IMR-90 (cell line): ENCODE measurements at regions not wholly inside any gene's neighbourhood (a gene's known extent, or its start where the extent isn't known, plus 50 kb on each side); places are given as distances from the start of the nearest gene placed in this dataset.

Source experiments
- CEBPB ChIP-seq: IDR thresholded peaks from 2 replicates; pipeline ENCODE4 v1.6.1; 2012; ENCODE audit warnings: low read depth, low read length, improper control_type of control experiment
- CHD1 ChIP-seq: IDR thresholded peaks from 2 replicates; pipeline ENCODE4 v1.6.1; 2012; ENCODE audit warnings: low read depth, low read length, improper control_type of control experiment
- CTCF ChIP-seq: conservative IDR thresholded peaks from 2 replicates; pipeline ENCODE4 v1.5.1; 2012; ENCODE audit warnings: mild to moderate bottlenecking, low read depth, low read length, improper control_type of control experiment
- FOS ChIP-seq: fragments of 150-350 bp; IDR thresholded peaks from 2 replicates; pipeline ENCODE4 v1.6.1; 2016; ENCODE audit warnings: low read depth, low read length
- MAZ ChIP-seq: IDR thresholded peaks from 2 replicates; pipeline ENCODE4 v1.6.1; 2012; ENCODE audit warnings: low read depth, mild to moderate bottlenecking, low read length, improper control_type of control experiment, moderate library complexity, borderline replicate concordance
- MXI1 ChIP-seq: IDR thresholded peaks from 2 replicates; pipeline ENCODE4 v1.6.1; 2012; ENCODE audit warnings: low read depth, mild to moderate bottlenecking, low read length, moderate library complexity, borderline replicate concordance
- POLR2A ChIP-seq: IDR thresholded peaks from 2 replicates; pipeline ENCODE4 v1.6.1; 2012; ENCODE audit warnings: mild to moderate bottlenecking, low read depth, low read length
- RAD21 ChIP-seq: IDR thresholded peaks from 2 replicates; pipeline ENCODE4 v1.6.1; 2012; ENCODE audit warnings: low read length, improper control_type of control experiment
- RCOR1 ChIP-seq: IDR thresholded peaks from 2 replicates; pipeline ENCODE4 v1.6.1; 2012; ENCODE audit warnings: mild to moderate bottlenecking, low read length, improper control_type of control experiment; ENCODE audit not compliant: insufficient replicate concordance
- SMC3 ChIP-seq: fragments of 150-350 bp; IDR thresholded peaks from 2 replicates; pipeline ENCODE4 v1.6.1; 2016; ENCODE audit warnings: low read depth, mild to moderate bottlenecking, antibody characterized with exemption, low read length, moderate library complexity

GRCh38 chr1:106817575-106817974 lies 238.9 kb upstream of the PRMT6 start:
- TF ChIP-seq CEBPB, result no peak
- TF ChIP-seq CTCF, result no peak
- no peak for TF ChIP-seq MAZ
- no peak for TF ChIP-seq CHD1
- no peak for TF ChIP-seq RAD21
- no peak for TF ChIP-seq POLR2A
- no peak for TF ChIP-seq SMC3
- TF ChIP-seq RCOR1, result no peak
- TF ChIP-seq FOS, result no peak
- TF ChIP-seq MXI1, result no peak
